OCI-LY3 (cell line): ENCODE measurements at regions not wholly inside any gene's neighbourhood (a gene's known extent, or its start where the extent isn't known, plus 50 kb on each side); places are given as distances from the start of the nearest gene placed in this dataset.

ENCODE experiments used
- H2AFZ ChIP-seq: fragments of 200-600, 300-600 bp; shearing (Covaris generic); 2 replicates; pipeline ENCODE4 v1.6.0; 2014; ENCODE audit warnings: antibody characterized with exemption, low read depth, low read length
- H3K27ac ChIP-seq: fragments of 200-600, 300-600 bp; sonication (generic); 2 replicates; pipeline ENCODE4 v1.5.1; 2014; ENCODE audit warnings: mild to moderate bottlenecking, low read length, moderate library complexity, mixed read lengths
- H3K27me3 ChIP-seq: fragments of 200-600, 300-600 bp; sonication (generic); 2 replicates; pipeline ENCODE4 v1.6.1; 2014; ENCODE audit warnings: low read depth, low read length, mixed read lengths
- H3K36me3 ChIP-seq: fragments of 200-600, 300-600 bp; sonication (generic); replicated peaks from 2 replicates; pipeline ENCODE3; 2014; ENCODE audit warnings: low read depth, low read length, mixed read lengths
- H3K4me1 ChIP-seq: fragments of 300-600, 200-600 bp; sonication (generic); 2 replicates; pipeline ENCODE4 v1.6.1; 2014; ENCODE audit warnings: low read length, mixed read lengths
- H3K4me2 ChIP-seq: fragments of 200-600, 300-600 bp; sonication (generic); 2 replicates; pipeline ENCODE4 v1.6.1; 2014; ENCODE audit warnings: low read length, mixed read lengths
- H3K4me3 ChIP-seq: fragments of 300-600, 200-600 bp; sonication (generic); 2 replicates; pipeline ENCODE4 v1.5.1; 2014; ENCODE audit warnings: antibody characterized with exemption, mild to moderate bottlenecking, low read length, moderate library complexity
- H3K79me2 ChIP-seq: fragments of 300-600, 200-600 bp; shearing (Covaris generic); 2 replicates; pipeline ENCODE4 v1.6.1; 2014; ENCODE audit warnings: mild to moderate bottlenecking, low read length, mixed read lengths
- H3K9ac ChIP-seq: fragments of 300-600, 200-600 bp; shearing (Covaris generic); 2 replicates; pipeline ENCODE4 v1.6.0; 2014; ENCODE audit warnings: mild to moderate bottlenecking, low read length, moderate library complexity
- H3K9me3 ChIP-seq: fragments of 200-600, 300-600 bp; shearing (Covaris generic); 2 replicates; pipeline ENCODE4 v1.6.1; 2014; ENCODE audit warnings: low read length, mixed read lengths; ENCODE audit not compliant: insufficient read depth
- H4K20me1 ChIP-seq: fragments of 200-600, 300-600 bp; sonication (generic); 2 replicates; pipeline ENCODE4 v1.6.1; 2016; ENCODE audit warnings: low read length, mixed read lengths; ENCODE audit not compliant: insufficient read depth
- EZH2phosphoT487 ChIP-seq: fragments of 200-600 bp; shearing (Covaris generic); IDR thresholded peaks from 2 replicates; pipeline ENCODE4 v1.6.1; 2018; ENCODE audit warnings: antibody characterized with exemption, mixed run types, low read depth
- TF ChIP-seq, protein P1 (sequence below): fragments of 200-600, 300-600 bp; sonication (generic); IDR thresholded peaks from 2 replicates; pipeline ENCODE4 v1.5.1; 2014; ENCODE audit warnings: antibody characterized with exemption, low read length, low read depth

DNA sequence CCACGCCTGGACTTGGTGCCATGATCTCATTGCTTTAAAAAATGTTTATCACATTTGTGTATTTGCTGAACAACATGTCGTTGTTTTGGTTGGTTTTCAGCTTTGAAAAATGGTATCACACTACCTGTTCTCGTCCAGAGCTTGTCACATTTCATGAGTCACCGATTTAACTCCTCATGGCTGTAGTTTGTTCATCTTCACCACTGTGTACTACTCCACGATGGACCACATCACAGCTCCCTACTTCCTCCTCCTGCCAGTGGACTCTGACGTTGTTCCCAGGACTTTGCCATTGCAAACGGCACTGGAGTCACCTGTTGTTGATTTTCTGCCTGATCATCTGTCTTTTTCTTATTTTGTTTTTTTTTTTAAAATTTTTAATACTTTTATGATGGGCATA lies 157.7 kb downstream of the ERMARD start:
- no peaks in the 10 kb centered on the region for H3K27me3 ChIP-seq
- no peak overlapping the region for H3K9ac ChIP-seq
- H3K79me2 ChIP-seq: no peaks in the 10 kb centered on the region
- no peak for TF ChIP-seq EZH2phosphoT487
- TF ChIP-seq, protein P1, sequence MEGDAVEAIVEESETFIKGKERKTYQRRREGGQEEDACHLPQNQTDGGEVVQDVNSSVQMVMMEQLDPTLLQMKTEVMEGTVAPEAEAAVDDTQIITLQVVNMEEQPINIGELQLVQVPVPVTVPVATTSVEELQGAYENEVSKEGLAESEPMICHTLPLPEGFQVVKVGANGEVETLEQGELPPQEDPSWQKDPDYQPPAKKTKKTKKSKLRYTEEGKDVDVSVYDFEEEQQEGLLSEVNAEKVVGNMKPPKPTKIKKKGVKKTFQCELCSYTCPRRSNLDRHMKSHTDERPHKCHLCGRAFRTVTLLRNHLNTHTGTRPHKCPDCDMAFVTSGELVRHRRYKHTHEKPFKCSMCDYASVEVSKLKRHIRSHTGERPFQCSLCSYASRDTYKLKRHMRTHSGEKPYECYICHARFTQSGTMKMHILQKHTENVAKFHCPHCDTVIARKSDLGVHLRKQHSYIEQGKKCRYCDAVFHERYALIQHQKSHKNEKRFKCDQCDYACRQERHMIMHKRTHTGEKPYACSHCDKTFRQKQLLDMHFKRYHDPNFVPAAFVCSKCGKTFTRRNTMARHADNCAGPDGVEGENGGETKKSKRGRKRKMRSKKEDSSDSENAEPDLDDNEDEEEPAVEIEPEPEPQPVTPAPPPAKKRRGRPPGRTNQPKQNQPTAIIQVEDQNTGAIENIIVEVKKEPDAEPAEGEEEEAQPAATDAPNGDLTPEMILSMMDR: no peak
- no peak overlapping the region for H3K27ac ChIP-seq
- H3K4me1 ChIP-seq: no peaks in the 10 kb centered on the region
- H2AFZ ChIP-seq: no peak overlapping the region
- no peaks in the 10 kb centered on the region for H4K20me1 ChIP-seq
- no peaks in the 10 kb centered on the region for H3K36me3 ChIP-seq
- H3K9me3 ChIP-seq: no peaks in the 10 kb centered on the region
- H3K4me2 ChIP-seq: no peak overlapping the region
- no peak overlapping the region for H3K4me3 ChIP-seq

DNA sequence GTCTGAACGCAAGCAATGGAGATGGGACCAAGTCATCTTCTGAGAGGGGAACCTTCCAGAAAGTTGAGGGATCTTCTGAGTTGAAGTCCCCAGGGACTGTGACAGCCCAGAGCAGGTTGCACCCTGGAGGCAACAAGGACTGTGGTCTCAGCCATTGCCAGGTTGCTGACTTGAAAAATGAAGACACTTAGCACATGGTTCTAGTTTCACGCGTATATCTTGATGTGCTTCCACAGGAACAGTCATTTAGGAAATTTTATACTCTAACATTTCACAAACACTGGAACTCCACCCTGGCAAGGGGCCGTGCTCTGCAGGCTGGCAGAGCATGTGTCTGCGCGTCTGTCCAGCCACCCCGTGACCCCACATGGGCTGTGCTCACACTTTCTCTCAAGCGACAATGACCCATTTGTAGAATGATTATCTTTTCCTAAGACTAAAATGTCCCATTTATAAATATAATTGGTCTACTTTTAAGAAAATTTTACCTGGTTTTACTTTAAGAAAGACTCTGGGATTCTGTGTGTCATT lies 157.0 kb downstream of the ERMARD start:
- Histone ChIP-seq H3K79me2 (no peaks in the 10 kb centered on the region), H3K9me3 (no peaks in the 10 kb centered on the region), H3K36me3 (no peaks in the 10 kb centered on the region), H3K27ac (no peak overlapping the region), H4K20me1 (no peaks in the 10 kb centered on the region), H3K27me3 (no peaks in the 10 kb centered on the region), H3K4me1 (no peaks in the 10 kb centered on the region), H3K4me2 (no peak overlapping the region), H2AFZ (no peak overlapping the region), H3K4me3 (no peak overlapping the region), H3K9ac (no peak overlapping the region)
- no peak for TF ChIP-seq EZH2phosphoT487
- TF ChIP-seq, protein P1: no peak

DNA sequence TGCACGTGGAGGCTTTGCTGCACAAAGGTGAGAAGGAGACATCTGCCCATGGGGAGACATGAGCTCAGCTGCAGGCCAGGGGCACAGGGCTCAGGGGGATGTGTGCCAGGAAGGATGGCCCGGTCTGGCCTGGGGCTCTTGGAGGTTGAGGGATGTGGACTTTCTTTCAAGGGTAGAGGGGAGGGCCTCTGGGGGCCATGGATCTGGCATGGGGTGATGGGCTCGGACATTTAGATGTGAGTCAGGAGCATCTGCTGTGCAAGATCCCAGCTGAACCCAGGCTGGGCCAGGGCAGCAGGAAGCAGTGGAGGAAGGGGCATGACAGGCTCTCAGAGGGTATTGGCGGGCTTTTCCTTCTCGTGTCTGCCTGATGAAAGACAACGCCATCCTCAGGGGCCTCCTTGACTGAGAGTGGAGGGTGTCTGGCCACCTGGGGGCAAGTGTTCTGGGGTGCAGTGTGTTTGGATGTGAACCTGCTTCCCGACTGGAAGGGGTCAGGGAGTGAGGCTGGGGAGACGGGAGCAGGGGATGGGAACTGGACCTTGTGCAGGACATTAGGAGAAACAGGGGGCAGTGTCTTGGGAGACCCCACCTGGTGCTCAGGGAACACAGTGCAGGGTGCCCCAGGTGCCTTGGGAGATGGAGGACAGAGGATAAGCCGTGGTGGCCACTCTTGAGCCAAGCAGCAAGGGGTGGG lies 156.1 kb downstream of the ERMARD start:
- no peak overlapping the region for H3K4me3 ChIP-seq
- no peak overlapping the region for H2AFZ ChIP-seq
- H3K27ac ChIP-seq: no peak overlapping the region
- no peaks in the 10 kb centered on the region for H3K36me3 ChIP-seq
- no peak for TF ChIP-seq EZH2phosphoT487
- TF ChIP-seq, protein P1: no peak
- no peaks in the 10 kb centered on the region for H3K9me3 ChIP-seq
- H3K27me3 ChIP-seq: no peaks in the 10 kb centered on the region
- no peaks in the 10 kb centered on the region for H4K20me1 ChIP-seq
- no peak overlapping the region for H3K9ac ChIP-seq
- H3K4me2 ChIP-seq: no peak overlapping the region
- H3K4me1 ChIP-seq: no peaks in the 10 kb centered on the region
- no peaks in the 10 kb centered on the region for H3K79me2 ChIP-seq

DNA sequence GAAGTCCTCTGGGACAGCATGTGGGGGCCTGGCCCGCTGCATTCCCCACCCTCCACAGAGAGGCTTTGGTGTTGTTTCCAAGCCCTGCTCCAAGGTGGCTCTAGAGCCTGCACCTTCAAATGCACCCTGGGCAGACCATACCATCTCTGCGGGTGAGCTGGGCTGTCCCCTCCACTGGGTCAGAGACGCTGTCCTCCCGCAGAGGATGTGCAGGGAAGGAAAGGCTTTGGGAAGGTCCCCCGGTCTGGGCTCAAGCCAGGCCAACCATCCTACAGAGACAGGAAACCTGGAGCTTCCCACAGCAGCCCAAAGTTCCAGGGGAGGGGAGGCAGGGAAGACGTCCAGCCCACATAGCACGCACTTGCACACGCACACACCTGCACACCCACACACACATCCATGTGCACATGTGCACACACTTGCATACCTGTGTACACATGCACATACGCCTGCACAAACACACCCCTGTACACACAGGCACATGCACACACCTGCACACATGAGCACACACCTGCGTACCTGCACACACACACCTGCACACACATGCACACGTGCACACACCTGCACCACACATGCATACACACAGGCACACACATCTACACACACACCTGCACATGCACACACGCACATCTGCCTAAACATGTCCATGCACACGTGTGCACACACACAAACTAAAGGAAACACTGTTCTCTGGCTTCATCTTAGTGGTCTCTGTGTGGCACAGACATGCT lies 155.4 kb downstream of the ERMARD start:
- H3K27me3 ChIP-seq: no peaks in the 10 kb centered on the region
- H3K4me2 ChIP-seq: no peak overlapping the region
- H2AFZ ChIP-seq: no peak overlapping the region
- no peak overlapping the region for H3K9ac ChIP-seq
- H4K20me1 ChIP-seq: no peaks in the 10 kb centered on the region
- H3K9me3 ChIP-seq: no peaks in the 10 kb centered on the region
- H3K79me2 ChIP-seq: no peaks in the 10 kb centered on the region
- no peak overlapping the region for H3K27ac ChIP-seq
- H3K4me1 ChIP-seq: no peaks in the 10 kb centered on the region
- H3K36me3 ChIP-seq: no peaks in the 10 kb centered on the region
- H3K4me3 ChIP-seq: no peak overlapping the region
- TF ChIP-seq, protein P1: no peak
- TF ChIP-seq EZH2phosphoT487: no peak
